PC-3 (cell line): ENCODE measurements at regions not wholly inside any gene's neighbourhood (a gene's known extent, or its start where the extent isn't known, plus 50 kb on each side); places are given as distances from the start of the nearest gene placed in this dataset.

Experiments
- ATAC-seq: fragments of 200-7000 bp; cut with Tn5 transposase; 2 replicates; pipeline ENCODE4 v1.9.1; 2020; ENCODE audit warnings: mild to moderate bottlenecking, moderate library complexity
- BruUV-seq: library from RNA; stranded (reverse); fragments of 400-500 nt; replicated peaks from 2 replicates; lab custom pipeline; 2021; lab: Mats Ljungman, UMichigan
- CTCF ChIA-PET: fragments of 300-600 bp; sonication (Branson Sonifier 250); formaldehyde crosslinking; loops from one replicate; lab custom pipeline; 2022; ENCODE audit warnings: antibody characterized with exemption; lab: Charles Lee
- POLR2A ChIA-PET: fragments of 300-600 bp; sonication (Branson Sonifier 250); formaldehyde crosslinking; loops from one replicate; lab custom pipeline; 2022; ENCODE audit warnings: antibody characterized with exemption; ENCODE audit not compliant: unreplicated experiment; lab: Charles Lee
- DNase-seq: peaks from one replicate; pipeline ENCODE4 v3.0.0-alpha.2; 2015
- H2AFZ ChIP-seq: fragments of 300-600 bp; sonication (generic); 2 replicates; pipeline ENCODE4 v1.6.0; 2016; ENCODE audit warnings: antibody characterized with exemption, low read length
- H3F3A ChIP-seq: fragments of 300-600 bp; sonication (generic); one replicate; pipeline ENCODE4 v1.6.0; 2017; ENCODE audit warnings: antibody characterized with exemption, low read length, control low read depth, mild to moderate bottlenecking; ENCODE audit not compliant: unreplicated experiment
- H3K27ac ChIP-seq: fragments of 300-600 bp; sonication (generic); 2 replicates; pipeline ENCODE4 v1.5.1; 2016; ENCODE audit warnings: mild to moderate bottlenecking, low read length
- H3K27me3 ChIP-seq: fragments of 300-600 bp; sonication (generic); 2 replicates; pipeline ENCODE4 v1.6.1; 2016; ENCODE audit warnings: low read length, mixed read lengths
- H3K36me3 ChIP-seq: fragments of 300-600 bp; sonication (generic); 2 replicates; pipeline ENCODE4 v1.6.1; 2016; ENCODE audit warnings: low read depth, mixed run types, low read length, mixed read lengths
- H3K4me1 ChIP-seq: fragments of 300-600 bp; sonication (generic); 2 replicates; pipeline ENCODE4 v1.5.1; 2016; ENCODE audit warnings: low read length; ENCODE audit not compliant: insufficient read depth
- H3K4me2 ChIP-seq: fragments of 300-600 bp; sonication (generic); 2 replicates; pipeline ENCODE4 v1.6.0; 2016; ENCODE audit warnings: low read length
- H3K4me3 ChIP-seq: fragments of 300-600 bp; sonication (generic); 2 replicates; pipeline ENCODE4 v1.5.1; 2016; ENCODE audit warnings: mild to moderate bottlenecking, low read length, mixed read lengths
- H3K79me2 ChIP-seq: fragments of 300-600 bp; sonication (generic); 2 replicates; pipeline ENCODE4 v1.6.1; 2017; ENCODE audit warnings: low read length, mixed read lengths
- H3K9ac ChIP-seq: fragments of 300-600 bp; sonication (generic); 2 replicates; pipeline ENCODE4 v1.6.0; 2016; ENCODE audit warnings: mild to moderate bottlenecking, low read length
- H3K9me2 ChIP-seq: fragments of 300-600 bp; sonication (generic); replicated peaks from 2 replicates; pipeline ENCODE4 v1.6.1; 2016; ENCODE audit warnings: mixed run types, low read length, mixed read lengths
- H3K9me3 ChIP-seq: fragments of 300-600 bp; sonication (generic); 2 replicates; pipeline ENCODE4 v1.6.1; 2016; ENCODE audit warnings: low read length, mixed read lengths
- H4K20me1 ChIP-seq: fragments of 300-600 bp; sonication (generic); 2 replicates; pipeline ENCODE4 v1.6.1; 2016; ENCODE audit warnings: low read length, mixed read lengths
- EZH2 ChIP-seq: fragments of 300-600 bp; sonication (generic); IDR thresholded peaks from one replicate; pipeline ENCODE4 v1.6.1; 2017; ENCODE audit warnings: antibody characterized with exemption, mild to moderate bottlenecking, low read length; ENCODE audit not compliant: unreplicated experiment
- EZH2phosphoT487 ChIP-seq: fragments of 300-600 bp; sonication (generic); IDR thresholded peaks from 2 replicates; pipeline ENCODE4 v1.6.1; 2018; ENCODE audit warnings: mild to moderate bottlenecking, antibody characterized with exemption, low read length, borderline replicate concordance
- intact Hi-C: fragments of 100-400 bp; cut with micrococcal nuclease; formaldehyde crosslinking; loops from 2 replicates; pipeline ENCODE4 v1.9.0; 2023
- TF ChIP-seq, protein P1 (sequence below): fragments of 300-600 bp; sonication (generic); conservative IDR thresholded peaks from 2 replicates; pipeline ENCODE4 v1.5.1; 2017; ENCODE audit warnings: antibody characterized with exemption, low read depth, mild to moderate bottlenecking, low read length

DNA sequence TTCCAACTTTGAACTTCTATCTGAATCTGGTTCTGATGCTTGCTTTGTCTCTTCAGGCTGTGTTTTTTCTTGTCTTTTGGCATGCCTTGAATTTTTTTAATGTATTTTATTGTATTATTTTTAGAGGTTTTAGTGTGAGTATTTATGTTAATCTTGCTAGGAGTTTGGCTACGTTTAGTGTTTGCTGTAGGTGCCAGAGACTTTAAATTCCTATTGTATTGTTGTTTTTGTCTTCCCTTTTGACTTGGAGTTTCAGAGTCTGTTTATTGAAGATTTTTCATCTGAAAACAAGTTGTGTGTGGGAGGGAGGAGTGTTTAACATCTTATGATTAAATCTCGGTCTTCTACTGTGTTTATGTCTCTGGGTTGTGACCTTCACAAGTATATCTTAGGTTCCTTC, 956.8 kb downstream of the TLE1 start:
- POLR2A ChIA-PET, result no interaction called here
- Histone ChIP-seq H3K4me2 (no peak overlapping the region), H3K27ac (no peak overlapping the region), H3K4me3 (no peak overlapping the region), H3K9me3 (no peaks in the 10 kb centered on the region), H3K36me3 (no peaks in the 10 kb centered on the region), H2AFZ (no peak overlapping the region), H3K9me2 (no peaks in the 10 kb centered on the region), H3F3A (no peaks in the 10 kb centered on the region), H3K9ac (no peak overlapping the region), H3K27me3 (no peaks in the 10 kb centered on the region), H3K79me2 (no peaks in the 10 kb centered on the region), H4K20me1 (no peaks in the 10 kb centered on the region), H3K4me1 (no peaks in the 10 kb centered on the region)
- no TSS peak for BruUV-seq
- CTCF ChIA-PET, result no interaction called here
- DNase-seq, result no peak
- ATAC-seq, result no peak
- intact Hi-C loops, result no loop called here
- TF ChIP-seq EZH2 (no peak), EZH2phosphoT487 (no peak)
- TF ChIP-seq, protein P1, sequence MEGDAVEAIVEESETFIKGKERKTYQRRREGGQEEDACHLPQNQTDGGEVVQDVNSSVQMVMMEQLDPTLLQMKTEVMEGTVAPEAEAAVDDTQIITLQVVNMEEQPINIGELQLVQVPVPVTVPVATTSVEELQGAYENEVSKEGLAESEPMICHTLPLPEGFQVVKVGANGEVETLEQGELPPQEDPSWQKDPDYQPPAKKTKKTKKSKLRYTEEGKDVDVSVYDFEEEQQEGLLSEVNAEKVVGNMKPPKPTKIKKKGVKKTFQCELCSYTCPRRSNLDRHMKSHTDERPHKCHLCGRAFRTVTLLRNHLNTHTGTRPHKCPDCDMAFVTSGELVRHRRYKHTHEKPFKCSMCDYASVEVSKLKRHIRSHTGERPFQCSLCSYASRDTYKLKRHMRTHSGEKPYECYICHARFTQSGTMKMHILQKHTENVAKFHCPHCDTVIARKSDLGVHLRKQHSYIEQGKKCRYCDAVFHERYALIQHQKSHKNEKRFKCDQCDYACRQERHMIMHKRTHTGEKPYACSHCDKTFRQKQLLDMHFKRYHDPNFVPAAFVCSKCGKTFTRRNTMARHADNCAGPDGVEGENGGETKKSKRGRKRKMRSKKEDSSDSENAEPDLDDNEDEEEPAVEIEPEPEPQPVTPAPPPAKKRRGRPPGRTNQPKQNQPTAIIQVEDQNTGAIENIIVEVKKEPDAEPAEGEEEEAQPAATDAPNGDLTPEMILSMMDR, result no peak

DNA sequence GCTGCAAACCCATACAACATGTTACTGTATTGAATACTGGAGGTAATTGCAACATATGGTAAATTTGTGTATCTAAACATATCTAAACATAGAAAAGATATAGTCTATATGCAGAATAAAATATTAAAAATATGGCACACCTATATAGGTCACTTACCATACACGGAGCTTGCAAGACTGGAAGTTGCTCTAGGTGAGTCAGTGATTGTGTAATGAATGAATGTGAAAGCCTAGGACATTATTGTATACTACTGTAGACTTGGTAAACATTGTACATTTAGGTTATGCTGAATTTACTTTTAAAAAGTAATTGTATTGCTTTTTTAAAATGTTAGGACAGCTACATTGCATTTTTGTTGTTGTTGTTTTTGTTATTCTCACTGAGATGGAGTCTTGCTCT, 968.8 kb downstream of the TLE1 start:
- ChIA-PET CTCF (no interaction called here), POLR2A (no interaction called here)
- H3K9me3 ChIP-seq, result no peaks in the 10 kb centered on the region
- no peaks in the 10 kb centered on the region for H4K20me1 ChIP-seq
- no TSS peak for BruUV-seq
- no peaks in the 10 kb centered on the region for H3K4me1 ChIP-seq
- no peaks in the 10 kb centered on the region for H3K79me2 ChIP-seq
- no peaks in the 10 kb centered on the region for H3K27me3 ChIP-seq
- no peak overlapping the region for H3K27ac ChIP-seq
- H3K9me2 ChIP-seq, result no peaks in the 10 kb centered on the region
- no peak for ATAC-seq
- intact Hi-C loops, result no loop called here
- peak; percentile 50 for DNase-seq
- no peaks in the 10 kb centered on the region for H3F3A ChIP-seq
- H2AFZ ChIP-seq, result no peak overlapping the region
- no peak overlapping the region for H3K4me3 ChIP-seq
- TF ChIP-seq EZH2 (no peak), EZH2phosphoT487 (no peak)
- TF ChIP-seq, protein P1, result no peak
- no peak overlapping the region for H3K4me2 ChIP-seq
- no peaks in the 10 kb centered on the region for H3K36me3 ChIP-seq
- no peak overlapping the region for H3K9ac ChIP-seq

DNA sequence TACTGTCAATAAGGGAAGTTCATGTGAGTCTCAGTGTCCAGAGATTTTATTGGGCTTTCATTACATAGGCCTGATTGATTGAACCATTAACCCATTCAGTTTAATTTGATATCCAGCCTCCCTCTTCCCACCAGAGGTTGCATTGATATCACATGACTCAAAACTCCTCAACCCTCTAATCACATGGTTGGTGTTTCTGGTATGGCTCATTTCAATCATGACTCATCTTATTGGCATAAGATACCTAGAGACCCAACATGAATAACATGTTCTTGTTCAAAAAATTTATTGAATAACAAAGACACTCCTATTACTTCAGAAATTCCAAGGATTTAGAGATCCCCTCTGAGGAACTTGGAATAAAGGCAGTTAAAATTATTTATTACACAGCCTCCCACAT, 982.2 kb downstream of the TLE1 start:
- intact Hi-C loops, result no loop called here
- H3K4me1 ChIP-seq, result peaks cover 6% of the 10 kb centered on the region
- H3K79me2 ChIP-seq, result no peaks in the 10 kb centered on the region
- no peak for TF ChIP-seq EZH2phosphoT487
- TF ChIP-seq, protein P1, result no peak
- no peak for TF ChIP-seq EZH2
- H3K4me2 ChIP-seq, result no peak overlapping the region
- no peaks in the 10 kb centered on the region for H3K9me2 ChIP-seq
- no peak overlapping the region for H2AFZ ChIP-seq
- H3F3A ChIP-seq, result no peaks in the 10 kb centered on the region
- no TSS peak for BruUV-seq
- ATAC-seq (peak; percentile 69), DNase-seq (peak; percentile 63)
- POLR2A ChIA-PET, result no interaction called here
- H3K27ac ChIP-seq, result 0 out of 2 replicates have a peak overlapping the region, but pooled peaks have one; percentile 13
- H3K36me3 ChIP-seq, result no peaks in the 10 kb centered on the region
- no peaks in the 10 kb centered on the region for H4K20me1 ChIP-seq
- H3K4me3 ChIP-seq, result no peak overlapping the region
- no peaks in the 10 kb centered on the region for H3K9me3 ChIP-seq
- CTCF ChIA-PET, result no interaction called here
- H3K9ac ChIP-seq, result no peak overlapping the region
- H3K27me3 ChIP-seq, result no peaks in the 10 kb centered on the region
